HL-60 (cell line): ENCODE measurements at regions not wholly inside any gene's neighbourhood (a gene's known extent, or its start where the extent isn't known, plus 50 kb on each side); places are given as distances from the start of the nearest gene placed in this dataset.

Source experiments
- GABPA ChIP-seq: IDR thresholded peaks from 2 replicates; pipeline ENCODE4 v1.6.1; 2012; ENCODE audit warnings: low read depth
- POLR2AphosphoS5 ChIP-seq: IDR thresholded peaks from 2 replicates; pipeline ENCODE4 v1.6.1; 2012; ENCODE audit warnings: low read depth
- SPI1 ChIP-seq: IDR thresholded peaks from 2 replicates; pipeline ENCODE4 v1.6.1; 2012; ENCODE audit warnings: low read depth, mild to moderate bottlenecking, borderline replicate concordance
- TF ChIP-seq, protein P1 (sequence below): IDR thresholded peaks from one replicate; pipeline ENCODE4 v1.5.1; 2011; ENCODE audit warnings: low read length, control low read depth, inconsistent platforms; ENCODE audit not compliant: insufficient read depth
- TF ChIP-seq, protein P2 (sequence below): IDR thresholded peaks from 2 replicates; pipeline ENCODE4 v1.6.1; 2012; ENCODE audit warnings: low read depth; ENCODE audit not compliant: insufficient replicate concordance

DNA sequence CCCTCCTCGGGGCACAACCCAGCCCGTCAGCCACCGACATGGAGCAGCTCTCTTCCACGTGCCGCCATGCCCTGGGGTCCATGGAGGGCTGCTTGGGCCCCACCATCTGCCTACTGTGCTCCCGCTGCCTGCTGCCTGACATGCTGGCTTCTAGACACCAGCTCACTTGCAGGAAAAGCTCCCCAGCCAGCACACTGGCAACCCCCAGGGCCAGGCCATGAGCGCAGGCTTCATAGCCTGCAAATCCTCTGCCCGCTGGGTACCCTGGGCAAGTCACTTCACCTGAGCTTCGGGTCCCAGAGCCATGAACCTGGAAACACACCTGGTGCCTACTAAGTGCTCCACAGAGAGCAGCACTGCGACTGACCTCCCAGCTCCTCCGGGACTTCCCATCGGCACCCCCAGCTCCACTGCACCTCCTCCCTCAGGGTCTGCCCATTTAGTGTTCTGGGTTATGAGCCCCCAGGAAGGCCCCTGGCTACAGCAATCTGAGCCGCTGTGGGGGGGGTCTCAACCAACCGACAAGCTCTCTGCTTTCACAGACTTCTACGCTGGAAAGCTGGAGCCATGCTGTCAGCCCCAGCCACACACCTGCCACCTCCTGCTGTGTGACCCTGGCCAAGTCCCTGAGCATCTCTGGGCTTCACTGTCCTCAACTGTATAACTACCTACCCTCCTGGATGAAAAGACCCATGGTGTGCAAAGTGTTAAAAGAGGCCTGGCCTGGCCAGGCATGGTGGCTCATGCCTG is 139.2 kb downstream of the CRYBB2 start:
- no peak for TF ChIP-seq GABPA
- TF ChIP-seq, protein P1, sequence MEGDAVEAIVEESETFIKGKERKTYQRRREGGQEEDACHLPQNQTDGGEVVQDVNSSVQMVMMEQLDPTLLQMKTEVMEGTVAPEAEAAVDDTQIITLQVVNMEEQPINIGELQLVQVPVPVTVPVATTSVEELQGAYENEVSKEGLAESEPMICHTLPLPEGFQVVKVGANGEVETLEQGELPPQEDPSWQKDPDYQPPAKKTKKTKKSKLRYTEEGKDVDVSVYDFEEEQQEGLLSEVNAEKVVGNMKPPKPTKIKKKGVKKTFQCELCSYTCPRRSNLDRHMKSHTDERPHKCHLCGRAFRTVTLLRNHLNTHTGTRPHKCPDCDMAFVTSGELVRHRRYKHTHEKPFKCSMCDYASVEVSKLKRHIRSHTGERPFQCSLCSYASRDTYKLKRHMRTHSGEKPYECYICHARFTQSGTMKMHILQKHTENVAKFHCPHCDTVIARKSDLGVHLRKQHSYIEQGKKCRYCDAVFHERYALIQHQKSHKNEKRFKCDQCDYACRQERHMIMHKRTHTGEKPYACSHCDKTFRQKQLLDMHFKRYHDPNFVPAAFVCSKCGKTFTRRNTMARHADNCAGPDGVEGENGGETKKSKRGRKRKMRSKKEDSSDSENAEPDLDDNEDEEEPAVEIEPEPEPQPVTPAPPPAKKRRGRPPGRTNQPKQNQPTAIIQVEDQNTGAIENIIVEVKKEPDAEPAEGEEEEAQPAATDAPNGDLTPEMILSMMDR: no peak
- no peak for TF ChIP-seq POLR2AphosphoS5
- TF ChIP-seq, protein P2, sequence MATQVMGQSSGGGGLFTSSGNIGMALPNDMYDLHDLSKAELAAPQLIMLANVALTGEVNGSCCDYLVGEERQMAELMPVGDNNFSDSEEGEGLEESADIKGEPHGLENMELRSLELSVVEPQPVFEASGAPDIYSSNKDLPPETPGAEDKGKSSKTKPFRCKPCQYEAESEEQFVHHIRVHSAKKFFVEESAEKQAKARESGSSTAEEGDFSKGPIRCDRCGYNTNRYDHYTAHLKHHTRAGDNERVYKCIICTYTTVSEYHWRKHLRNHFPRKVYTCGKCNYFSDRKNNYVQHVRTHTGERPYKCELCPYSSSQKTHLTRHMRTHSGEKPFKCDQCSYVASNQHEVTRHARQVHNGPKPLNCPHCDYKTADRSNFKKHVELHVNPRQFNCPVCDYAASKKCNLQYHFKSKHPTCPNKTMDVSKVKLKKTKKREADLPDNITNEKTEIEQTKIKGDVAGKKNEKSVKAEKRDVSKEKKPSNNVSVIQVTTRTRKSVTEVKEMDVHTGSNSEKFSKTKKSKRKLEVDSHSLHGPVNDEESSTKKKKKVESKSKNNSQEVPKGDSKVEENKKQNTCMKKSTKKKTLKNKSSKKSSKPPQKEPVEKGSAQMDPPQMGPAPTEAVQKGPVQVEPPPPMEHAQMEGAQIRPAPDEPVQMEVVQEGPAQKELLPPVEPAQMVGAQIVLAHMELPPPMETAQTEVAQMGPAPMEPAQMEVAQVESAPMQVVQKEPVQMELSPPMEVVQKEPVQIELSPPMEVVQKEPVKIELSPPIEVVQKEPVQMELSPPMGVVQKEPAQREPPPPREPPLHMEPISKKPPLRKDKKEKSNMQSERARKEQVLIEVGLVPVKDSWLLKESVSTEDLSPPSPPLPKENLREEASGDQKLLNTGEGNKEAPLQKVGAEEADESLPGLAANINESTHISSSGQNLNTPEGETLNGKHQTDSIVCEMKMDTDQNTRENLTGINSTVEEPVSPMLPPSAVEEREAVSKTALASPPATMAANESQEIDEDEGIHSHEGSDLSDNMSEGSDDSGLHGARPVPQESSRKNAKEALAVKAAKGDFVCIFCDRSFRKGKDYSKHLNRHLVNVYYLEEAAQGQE: no peak
- TF ChIP-seq SPI1: no peak
